SK-N-MC (cell line): ENCODE measurements at regions not wholly inside any gene's neighbourhood (a gene's known extent, or its start where the extent isn't known, plus 50 kb on each side); places are given as distances from the start of the nearest gene placed in this dataset.

Experiments used
- DNase-seq: peaks from one replicate; pipeline ENCODE4 v3.0.0-alpha.2; 2011; ENCODE audit warnings: low read depth, low spot score
- H3K27ac ChIP-seq: fragments of 200-600 bp; sonication (generic); 2 replicates; pipeline ENCODE4 v1.5.1; 2016; ENCODE audit warnings: mixed run types
- H3K36me3 ChIP-seq: fragments of 200-600 bp; sonication (generic); 2 replicates; pipeline ENCODE4 v1.6.1; 2017; ENCODE audit warnings: antibody characterized with exemption, low read length, mixed read lengths; ENCODE audit not compliant: insufficient read depth
- H3K4me3 ChIP-seq: fragments of 200-600 bp; sonication (generic); 2 replicates; pipeline ENCODE4 v1.5.1; 2016
- H3K9ac ChIP-seq: fragments of 200-600 bp; sonication (generic); 2 replicates; pipeline ENCODE4 v1.8.0; 2017; ENCODE audit warnings: mixed run types, mixed read lengths; ENCODE audit not compliant: insufficient read length
- H3K9me3 ChIP-seq: fragments of 200-600 bp; sonication (generic); 2 replicates; pipeline ENCODE4 v1.6.1; 2017; ENCODE audit warnings: low read depth, mild to moderate bottlenecking, antibody characterized with exemption, low read length, moderate library complexity, mixed read lengths
- EZH2 ChIP-seq: fragments of 200-600 bp; sonication (generic); IDR thresholded peaks from one replicate; pipeline ENCODE4 v1.6.1; 2017; ENCODE audit warnings: antibody characterized with exemption
- FOXP2 ChIP-seq: optimal IDR thresholded peaks from 2 replicates; pipeline ENCODE3; 2011; ENCODE audit warnings: mild to moderate bottlenecking, moderate library complexity; ENCODE audit not compliant: insufficient read depth; ENCODE audit errors: extremely low read length, control extremely low read depth
- POLR2AphosphoS5 ChIP-seq: IDR thresholded peaks from 2 replicates; pipeline ENCODE4 v1.6.1; 2012; ENCODE audit warnings: mild to moderate bottlenecking, low read depth, low read length, borderline replicate concordance

- Histone ChIP-seq H3K27ac (no peak overlapping the region), H3K9ac (no peak overlapping the region), H3K9me3 (no peaks in the 10 kb centered on the region), H3K36me3 (no peaks in the 10 kb centered on the region), H3K4me3 (no peak overlapping the region)
- DNase-seq = no peak
- TF ChIP-seq POLR2AphosphoS5 = no peak
- no peak for TF ChIP-seq FOXP2
- TF ChIP-seq EZH2 = no peak
Observed at GRCh38 chr9:10774051-10774450, 161.2 kb upstream of the PTPRD start.

- Histone ChIP-seq H3K9ac (no peak overlapping the region), H3K9me3 (no peaks in the 10 kb centered on the region), H3K27ac (no peak overlapping the region), H3K4me3 (no peak overlapping the region), H3K36me3 (no peaks in the 10 kb centered on the region)
- TF ChIP-seq POLR2AphosphoS5 (no peak), EZH2 (no peak), FOXP2 (no peak)
- no peak for DNase-seq
Observed at GRCh38 chr9:10785255-10785654, 172.5 kb upstream of the PTPRD start.

- Histone ChIP-seq H3K36me3 (no peaks in the 10 kb centered on the region), H3K4me3 (no peak overlapping the region), H3K9ac (no peak overlapping the region), H3K9me3 (no peaks in the 10 kb centered on the region), H3K27ac (no peak overlapping the region)
- TF ChIP-seq POLR2AphosphoS5 = no peak
- TF ChIP-seq EZH2 = no peak
- TF ChIP-seq FOXP2 = no peak
- no peak for DNase-seq
Observed at GRCh38 chr9:10793306-10793705, 180.5 kb upstream of the PTPRD start.

GRCh38 chr9:10804486-10804885 is 191.7 kb upstream of the PTPRD start:
- Histone ChIP-seq H3K9me3 (no peaks in the 10 kb centered on the region), H3K9ac (no peak overlapping the region), H3K36me3 (no peaks in the 10 kb centered on the region), H3K27ac (no peak overlapping the region), H3K4me3 (no peak overlapping the region)
- no peak for TF ChIP-seq POLR2AphosphoS5
- no peak for TF ChIP-seq EZH2
- TF ChIP-seq FOXP2 = no peak
- DNase-seq = no peak

- no peak for TF ChIP-seq FOXP2
- no peak for TF ChIP-seq EZH2
- TF ChIP-seq POLR2AphosphoS5 = no peak
Observed at GRCh38 chr9:10806868-10807267, 194.1 kb upstream of the PTPRD start.

GRCh38 chr9:10818206-10818605 is 205.4 kb upstream of the PTPRD start:
- Histone ChIP-seq H3K9ac (no peak overlapping the region), H3K27ac (no peak overlapping the region), H3K9me3 (no peaks in the 10 kb centered on the region), H3K36me3 (no peaks in the 10 kb centered on the region), H3K4me3 (no peak overlapping the region)
- no peak for DNase-seq
- no peak for TF ChIP-seq POLR2AphosphoS5
- TF ChIP-seq FOXP2 = no peak
- no peak for TF ChIP-seq EZH2

More at GRCh38 chr9:10806868-10807267, 194.1 kb upstream of the PTPRD start:
- no peak overlapping the region for H3K9ac ChIP-seq
- no peaks in the 10 kb centered on the region for H3K36me3 ChIP-seq
- H3K27ac ChIP-seq = no peak overlapping the region
- no peak for DNase-seq
- H3K4me3 ChIP-seq = no peak overlapping the region
- no peaks in the 10 kb centered on the region for H3K9me3 ChIP-seq

- Histone ChIP-seq H3K4me3 (no peak overlapping the region), H3K27ac (no peak overlapping the region), H3K9me3 (no peaks in the 10 kb centered on the region), H3K36me3 (no peaks in the 10 kb centered on the region), H3K9ac (no peak overlapping the region)
- no peak for DNase-seq
- TF ChIP-seq EZH2 = no peak
- no peak for TF ChIP-seq POLR2AphosphoS5
Observed at GRCh38 chr9:10835791-10836463, 223.1 kb upstream of the PTPRD start.

- no peak for DNase-seq
- Histone ChIP-seq H3K4me3 (no peak overlapping the region), H3K9ac (no peak overlapping the region), H3K9me3 (no peaks in the 10 kb centered on the region), H3K27ac (no peak overlapping the region), H3K36me3 (no peaks in the 10 kb centered on the region)
- no peak for TF ChIP-seq EZH2
- TF ChIP-seq POLR2AphosphoS5 = no peak
- no peak for TF ChIP-seq FOXP2
Observed at GRCh38 chr9:10843151-10843550, 230.3 kb upstream of the PTPRD start.

GRCh38 chr9:10855847-10856246 is 243.0 kb upstream of the PTPRD start:
- Histone ChIP-seq H3K9ac (no peak overlapping the region), H3K36me3 (no peaks in the 10 kb centered on the region), H3K4me3 (no peak overlapping the region), H3K27ac (no peak overlapping the region), H3K9me3 (no peaks in the 10 kb centered on the region)
- no peak for TF ChIP-seq POLR2AphosphoS5
- TF ChIP-seq EZH2 = no peak
- TF ChIP-seq FOXP2 = no peak
- DNase-seq = no peak

GRCh38 chr9:10858817-10859216 is 246.0 kb upstream of the PTPRD start:
- Histone ChIP-seq H3K9ac (no peak overlapping the region), H3K27ac (peak overlapping the region; percentile 58), H3K9me3 (no peaks in the 10 kb centered on the region), H3K36me3 (no peaks in the 10 kb centered on the region), H3K4me3 (peak overlapping the region; percentile 23; the same call in 1 of the 2 replicates)
- TF ChIP-seq FOXP2 (no peak), POLR2AphosphoS5 (no peak), EZH2 (no peak)
- DNase-seq = peak; percentile 51
